Tibial nerve (tissue), 4 donors: ENCODE measurements at regions not wholly inside any gene's neighbourhood (a gene's known extent, or its start where the extent isn't known, plus 50 kb on each side); places are given as distances from the start of the nearest gene placed in this dataset.

ENCODE experiments used
- EP300 ChIP-seq, 2 donors: sonication (generic); formaldehyde crosslinking; IDR thresholded peaks; one replicate each; pipeline ENCODE4 v1.6.1; 2017; ENCODE audit warnings: antibody characterized with exemption in 2 of 2, mild to moderate bottlenecking in 1 of 2
- POLR2A ChIP-seq, 2 donors: fragments of 450-650 bp; IDR thresholded peaks; one replicate each; pipeline ENCODE4 v1.6.1; 2017; ENCODE audit warnings: antibody characterized with exemption in 2 of 2, mild to moderate bottlenecking in 2 of 2, moderate library complexity in 2 of 2
- TF ChIP-seq, protein P1 (sequence below), 5 experiments: fragments of 200-600 bp in 3 of 5; fragments of 450-650 bp in 2 of 5; sonication (generic) in 3 of 5; IDR thresholded peaks; one replicate each; pipeline ENCODE4 v1.5.1; 2016 to 2019; ENCODE audit warnings: antibody characterized with exemption in 5 of 5, mild to moderate bottlenecking in 3 of 5, moderate library complexity in 2 of 5

- TF ChIP-seq, protein P1, sequence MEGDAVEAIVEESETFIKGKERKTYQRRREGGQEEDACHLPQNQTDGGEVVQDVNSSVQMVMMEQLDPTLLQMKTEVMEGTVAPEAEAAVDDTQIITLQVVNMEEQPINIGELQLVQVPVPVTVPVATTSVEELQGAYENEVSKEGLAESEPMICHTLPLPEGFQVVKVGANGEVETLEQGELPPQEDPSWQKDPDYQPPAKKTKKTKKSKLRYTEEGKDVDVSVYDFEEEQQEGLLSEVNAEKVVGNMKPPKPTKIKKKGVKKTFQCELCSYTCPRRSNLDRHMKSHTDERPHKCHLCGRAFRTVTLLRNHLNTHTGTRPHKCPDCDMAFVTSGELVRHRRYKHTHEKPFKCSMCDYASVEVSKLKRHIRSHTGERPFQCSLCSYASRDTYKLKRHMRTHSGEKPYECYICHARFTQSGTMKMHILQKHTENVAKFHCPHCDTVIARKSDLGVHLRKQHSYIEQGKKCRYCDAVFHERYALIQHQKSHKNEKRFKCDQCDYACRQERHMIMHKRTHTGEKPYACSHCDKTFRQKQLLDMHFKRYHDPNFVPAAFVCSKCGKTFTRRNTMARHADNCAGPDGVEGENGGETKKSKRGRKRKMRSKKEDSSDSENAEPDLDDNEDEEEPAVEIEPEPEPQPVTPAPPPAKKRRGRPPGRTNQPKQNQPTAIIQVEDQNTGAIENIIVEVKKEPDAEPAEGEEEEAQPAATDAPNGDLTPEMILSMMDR (IDR thresholded peaks at IDR 0.05) = no peak
- TF ChIP-seq POLR2A (IDR thresholded peaks at IDR 0.05) = no peak
- no peak for TF ChIP-seq EP300 (IDR thresholded peaks at IDR 0.05)
Measured at GRCh38 chr13:74860789-74861188, 621.2 kb downstream of the TBC1D4 start.
